ENCODE measurements at regions not wholly inside any gene's neighbourhood (a gene's known extent, or its start where the extent isn't known, plus 50 kb on each side); places are given as distances from the start of the nearest gene placed in this dataset.
A peak's percentile ranks its signal among the peaks of the same experiment; 100 is the strongest.

DNA sequence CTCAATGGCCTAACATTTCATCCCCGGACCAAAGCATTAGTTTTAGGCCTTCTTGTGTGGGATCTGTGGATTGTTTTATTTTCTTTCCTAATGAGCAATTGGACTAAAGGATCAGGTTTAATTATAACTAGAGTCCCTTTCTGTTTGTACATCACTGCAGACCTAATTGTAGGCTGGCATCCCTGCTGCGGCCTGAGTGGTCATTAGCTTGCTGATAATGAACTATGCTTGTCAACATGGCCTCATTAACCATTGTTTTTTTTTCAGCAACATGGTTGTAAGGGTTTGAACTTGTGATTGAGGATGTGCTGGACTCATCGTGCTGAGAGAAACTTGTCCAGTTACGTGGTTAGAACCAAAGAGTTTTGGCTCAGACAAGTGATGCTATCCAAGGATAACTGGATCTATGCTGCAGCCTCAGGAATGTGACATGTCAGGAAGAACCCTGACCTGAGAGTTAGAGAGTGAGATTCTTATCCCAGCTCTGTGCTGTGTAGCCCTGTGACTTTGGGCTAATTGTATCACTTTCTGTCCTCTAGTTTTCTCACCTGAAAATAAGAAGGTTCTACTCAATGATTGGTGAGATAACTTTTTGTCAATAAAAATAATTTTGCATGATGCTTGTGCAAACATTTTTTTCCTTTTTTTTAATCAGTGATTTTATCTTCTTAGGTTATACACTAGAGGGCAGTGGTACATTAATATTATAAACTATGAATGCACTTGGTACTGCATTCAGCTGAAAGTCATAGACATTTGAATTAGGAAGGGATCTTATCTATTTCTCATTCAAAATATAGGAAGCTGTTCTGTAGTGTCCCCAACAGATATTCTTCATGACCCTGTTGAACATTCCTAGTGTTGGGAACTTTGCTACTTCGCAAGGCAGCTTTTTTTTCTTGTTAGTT, 140.9 kb downstream of the RNF144B start:
- Histone ChIP-seq H3K27me3 (replicated peaks; ENCODE audit: insufficient read depth, low read length) (no peaks in the 10 kb centered on the region), H3K4me1 (ENCODE audit: low read length) (no peaks in the 10 kb centered on the region), H3K9me2 (replicated peaks; ENCODE audit: insufficient read depth, low read length) (no peaks in the 10 kb centered on the region), H2AFZ (ENCODE audit: low read length) (no peak overlapping the region), H3F3A (ENCODE audit: insufficient read depth, low read length) (no peaks in the 10 kb centered on the region), H3K4me2 (ENCODE audit: low read depth, low read length) (no peak overlapping the region), H3K9me3 (replicated peaks; ENCODE audit: insufficient read depth, low read length) (no peaks in the 10 kb centered on the region), H3K27ac (ENCODE audit: low read length) (no peak overlapping the region), H3K4me3 (ENCODE audit: low read length) (no peak overlapping the region), H4K20me1 (ENCODE audit: insufficient read depth, low read length) (no peaks in the 10 kb centered on the region), H3K36me3 (replicated peaks; ENCODE audit: insufficient read depth, low read length) (no peaks in the 10 kb centered on the region), H3K79me2 (ENCODE audit: low read length) (no peaks in the 10 kb centered on the region), H3K9ac (ENCODE audit: low read length) (no peak overlapping the region)
- TF ChIP-seq, protein P1, sequence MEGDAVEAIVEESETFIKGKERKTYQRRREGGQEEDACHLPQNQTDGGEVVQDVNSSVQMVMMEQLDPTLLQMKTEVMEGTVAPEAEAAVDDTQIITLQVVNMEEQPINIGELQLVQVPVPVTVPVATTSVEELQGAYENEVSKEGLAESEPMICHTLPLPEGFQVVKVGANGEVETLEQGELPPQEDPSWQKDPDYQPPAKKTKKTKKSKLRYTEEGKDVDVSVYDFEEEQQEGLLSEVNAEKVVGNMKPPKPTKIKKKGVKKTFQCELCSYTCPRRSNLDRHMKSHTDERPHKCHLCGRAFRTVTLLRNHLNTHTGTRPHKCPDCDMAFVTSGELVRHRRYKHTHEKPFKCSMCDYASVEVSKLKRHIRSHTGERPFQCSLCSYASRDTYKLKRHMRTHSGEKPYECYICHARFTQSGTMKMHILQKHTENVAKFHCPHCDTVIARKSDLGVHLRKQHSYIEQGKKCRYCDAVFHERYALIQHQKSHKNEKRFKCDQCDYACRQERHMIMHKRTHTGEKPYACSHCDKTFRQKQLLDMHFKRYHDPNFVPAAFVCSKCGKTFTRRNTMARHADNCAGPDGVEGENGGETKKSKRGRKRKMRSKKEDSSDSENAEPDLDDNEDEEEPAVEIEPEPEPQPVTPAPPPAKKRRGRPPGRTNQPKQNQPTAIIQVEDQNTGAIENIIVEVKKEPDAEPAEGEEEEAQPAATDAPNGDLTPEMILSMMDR (IDR thresholded peaks at IDR 0.05; ENCODE audit: low read length) = peak; percentile 48
- TF ChIP-seq EZH2 (optimal IDR thresholded peaks at IDR 0.05; ENCODE audit: low read depth, low read length) = no peak
- TF ChIP-seq EZH2phosphoT487 (IDR thresholded peaks at IDR 0.05; ENCODE audit: low read length) = no peak
- DNase-seq = peak; percentile 47

DNA sequence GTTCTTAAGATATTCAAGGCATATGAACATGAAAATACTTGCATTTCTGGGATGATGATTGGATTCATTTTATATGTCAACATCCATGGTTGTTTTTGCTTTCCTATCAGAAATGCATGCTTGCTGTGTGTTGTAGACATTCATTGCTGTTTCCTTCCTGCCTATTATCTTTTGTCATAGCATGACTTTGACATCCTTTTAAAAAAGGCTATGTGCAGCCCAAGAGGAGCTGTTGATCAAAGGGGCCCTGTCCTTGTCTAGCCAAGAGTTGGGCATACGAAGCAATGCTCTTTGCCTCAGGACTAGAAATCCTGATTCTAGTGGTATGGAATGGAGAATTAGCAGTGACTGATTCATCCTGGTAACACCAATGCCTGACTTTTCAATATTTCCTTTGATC, 143.1 kb downstream of the RNF144B start:
- no peaks in the 10 kb centered on the region for H3K27me3 ChIP-seq (replicated peaks; ENCODE audit: insufficient read depth, low read length)
- H3K79me2 ChIP-seq (ENCODE audit: low read length) = no peaks in the 10 kb centered on the region
- no peak for DNase-seq
- H3F3A ChIP-seq (ENCODE audit: insufficient read depth, low read length) = no peaks in the 10 kb centered on the region
- no peak overlapping the region for H3K9ac ChIP-seq (ENCODE audit: low read length)
- no peaks in the 10 kb centered on the region for H3K9me3 ChIP-seq (replicated peaks; ENCODE audit: insufficient read depth, low read length)
- no peak overlapping the region for H3K4me2 ChIP-seq (ENCODE audit: low read depth, low read length)
- no peak for TF ChIP-seq EZH2phosphoT487 (IDR thresholded peaks at IDR 0.05; ENCODE audit: low read length)
- TF ChIP-seq, protein P1 (IDR thresholded peaks at IDR 0.05; ENCODE audit: low read length) = no peak
- TF ChIP-seq EZH2 (optimal IDR thresholded peaks at IDR 0.05; ENCODE audit: low read depth, low read length) = no peak
- H3K4me1 ChIP-seq (ENCODE audit: low read length) = no peaks in the 10 kb centered on the region
- H2AFZ ChIP-seq (ENCODE audit: low read length) = no peak overlapping the region
- H4K20me1 ChIP-seq (ENCODE audit: insufficient read depth, low read length) = no peaks in the 10 kb centered on the region
- H3K4me3 ChIP-seq (ENCODE audit: low read length) = no peak overlapping the region
- no peaks in the 10 kb centered on the region for H3K9me2 ChIP-seq (replicated peaks; ENCODE audit: insufficient read depth, low read length)
- no peak overlapping the region for H3K27ac ChIP-seq (ENCODE audit: low read length)
- H3K36me3 ChIP-seq (replicated peaks; ENCODE audit: insufficient read depth, low read length) = no peaks in the 10 kb centered on the region

DNA sequence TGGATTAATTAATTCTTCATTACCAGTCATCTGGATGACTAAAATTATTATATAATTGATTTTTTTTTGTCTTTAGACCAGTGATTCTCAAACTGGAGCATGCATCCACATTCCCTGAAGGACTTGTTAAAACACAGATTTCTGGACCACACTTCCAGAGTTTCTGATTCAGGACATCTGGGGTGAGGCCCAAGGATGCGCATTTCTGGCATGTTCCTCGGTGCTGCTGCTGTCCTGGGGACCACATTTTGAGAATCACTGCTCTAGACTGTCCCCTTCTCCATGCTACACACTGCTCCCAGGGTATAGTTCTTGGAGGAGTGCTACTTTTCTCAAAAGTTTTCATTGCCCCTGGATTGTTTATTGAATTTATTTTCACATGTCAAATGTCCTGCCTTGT, 145.0 kb downstream of the RNF144B start:
- no peaks in the 10 kb centered on the region for H3K79me2 ChIP-seq (ENCODE audit: low read length)
- no peak overlapping the region for H3K27ac ChIP-seq (ENCODE audit: low read length)
- H3K4me2 ChIP-seq (ENCODE audit: low read depth, low read length) = no peak overlapping the region
- H2AFZ ChIP-seq (ENCODE audit: low read length) = no peak overlapping the region
- no peak for DNase-seq
- H3K4me3 ChIP-seq (ENCODE audit: low read length) = no peak overlapping the region
- H3K27me3 ChIP-seq (replicated peaks; ENCODE audit: insufficient read depth, low read length) = no peaks in the 10 kb centered on the region
- H3K9me2 ChIP-seq (replicated peaks; ENCODE audit: insufficient read depth, low read length) = no peaks in the 10 kb centered on the region
- TF ChIP-seq, protein P1 (IDR thresholded peaks at IDR 0.05; ENCODE audit: low read length) = no peak
- TF ChIP-seq EZH2 (optimal IDR thresholded peaks at IDR 0.05; ENCODE audit: low read depth, low read length) = no peak
- TF ChIP-seq EZH2phosphoT487 (IDR thresholded peaks at IDR 0.05; ENCODE audit: low read length) = no peak
- H3K4me1 ChIP-seq (ENCODE audit: low read length) = no peaks in the 10 kb centered on the region
- no peaks in the 10 kb centered on the region for H4K20me1 ChIP-seq (ENCODE audit: insufficient read depth, low read length)
- no peaks in the 10 kb centered on the region for H3K9me3 ChIP-seq (replicated peaks; ENCODE audit: insufficient read depth, low read length)
- no peaks in the 10 kb centered on the region for H3F3A ChIP-seq (ENCODE audit: insufficient read depth, low read length)
- H3K9ac ChIP-seq (ENCODE audit: low read length) = no peak overlapping the region
- no peaks in the 10 kb centered on the region for H3K36me3 ChIP-seq (replicated peaks; ENCODE audit: insufficient read depth, low read length)

Measured in MM.1S (cell line).